ENCODE measurements at regions not wholly inside any gene's neighbourhood (a gene's known extent, or its start where the extent isn't known, plus 50 kb on each side); places are given as distances from the start of the nearest gene placed in this dataset.

GRCh38 chrX:20350596-20350995, 83.9 kb upstream of the RPS6KA3 start:
- TF ChIP-seq EZH2phosphoT487 (IDR thresholded peaks at IDR 0.05; ENCODE audit: borderline replicate concordance, low read depth, low read length) (no peak), CTCF (conservative IDR thresholded peaks at IDR 0.05; ENCODE audit: low read length) (no peak)
- Histone ChIP-seq H3K4me2 (ENCODE audit: low read length) (no peak overlapping the region), H3K9me2 (ENCODE audit: insufficient read depth, low read length) (no peaks in the 10 kb centered on the region), H3K4me1 (ENCODE audit: insufficient read depth, low read length, poor library complexity, severe bottlenecking) (no peaks in the 10 kb centered on the region), H3K27ac (ENCODE audit: low read depth, low read length, poor library complexity, severe bottlenecking) (no peak overlapping the region), H4K20me1 (ENCODE audit: insufficient read depth, low read length) (no peaks in the 10 kb centered on the region), H3K9me3 (ENCODE audit: low read length) (no peaks in the 10 kb centered on the region), H3K36me3 (ENCODE audit: insufficient read depth, low read length) (no peaks in the 10 kb centered on the region), H3K4me3 (ENCODE audit: low read depth, low read length, poor library complexity, severe bottlenecking) (no peak overlapping the region), H2AFZ (ENCODE audit: low read length) (no peak overlapping the region), H3K79me2 (ENCODE audit: insufficient read depth, low read depth, low read length) (no peaks in the 10 kb centered on the region)
- CTCF ChIA-PET (ENCODE audit: unreplicated experiment): no interaction called here
- BruUV-seq (replicated peaks): no TSS peak
- DNase-seq (ENCODE audit: low spot score): no peak
- POLR2A ChIA-PET: no interaction called here
- intact Hi-C loops (cut with micrococcal nuclease; ENCODE audit: unreplicated experiment): no loop called here

GRCh38 chrX:20348139-20348538, 81.4 kb upstream of the RPS6KA3 start:
- no peaks in the 10 kb centered on the region for H3K79me2 ChIP-seq (ENCODE audit: insufficient read depth, low read depth, low read length)
- no peak overlapping the region for H3K27ac ChIP-seq (ENCODE audit: low read depth, low read length, poor library complexity, severe bottlenecking)
- H3K4me2 ChIP-seq (ENCODE audit: low read length): no peak overlapping the region
- CTCF ChIA-PET (ENCODE audit: unreplicated experiment): no interaction called here
- no peaks in the 10 kb centered on the region for H4K20me1 ChIP-seq (ENCODE audit: insufficient read depth, low read length)
- no peaks in the 10 kb centered on the region for H3K36me3 ChIP-seq (ENCODE audit: insufficient read depth, low read length)
- no peak overlapping the region for H3K4me3 ChIP-seq (ENCODE audit: low read depth, low read length, poor library complexity, severe bottlenecking)
- TF ChIP-seq CTCF (conservative IDR thresholded peaks at IDR 0.05; ENCODE audit: low read length) (no peak), EZH2phosphoT487 (IDR thresholded peaks at IDR 0.05; ENCODE audit: borderline replicate concordance, low read depth, low read length) (no peak)
- no TSS peak for BruUV-seq (replicated peaks)
- no peak overlapping the region for H2AFZ ChIP-seq (ENCODE audit: low read length)
- no peak for DNase-seq (ENCODE audit: low spot score)
- intact Hi-C loops (cut with micrococcal nuclease; ENCODE audit: unreplicated experiment): no loop called here
- H3K4me1 ChIP-seq (ENCODE audit: insufficient read depth, low read length, poor library complexity, severe bottlenecking): no peaks in the 10 kb centered on the region
- POLR2A ChIA-PET: no interaction called here
- H3K9me3 ChIP-seq (ENCODE audit: low read length): no peaks in the 10 kb centered on the region
- no peaks in the 10 kb centered on the region for H3K9me2 ChIP-seq (ENCODE audit: insufficient read depth, low read length)

GRCh38 chrX:20347481-20347880, 80.8 kb upstream of the RPS6KA3 start:
- intact Hi-C loops (cut with micrococcal nuclease; ENCODE audit: unreplicated experiment): no loop called here
- H3K4me1 ChIP-seq (ENCODE audit: insufficient read depth, low read length, poor library complexity, severe bottlenecking): no peaks in the 10 kb centered on the region
- no peak overlapping the region for H3K27ac ChIP-seq (ENCODE audit: low read depth, low read length, poor library complexity, severe bottlenecking)
- H4K20me1 ChIP-seq (ENCODE audit: insufficient read depth, low read length): no peaks in the 10 kb centered on the region
- no peak overlapping the region for H2AFZ ChIP-seq (ENCODE audit: low read length)
- ChIA-PET CTCF (ENCODE audit: unreplicated experiment) (no interaction called here), POLR2A (no interaction called here)
- no peak overlapping the region for H3K4me2 ChIP-seq (ENCODE audit: low read length)
- H3K9me3 ChIP-seq (ENCODE audit: low read length): no peaks in the 10 kb centered on the region
- no peaks in the 10 kb centered on the region for H3K36me3 ChIP-seq (ENCODE audit: insufficient read depth, low read length)
- no peak for DNase-seq (ENCODE audit: low spot score)
- no peaks in the 10 kb centered on the region for H3K9me2 ChIP-seq (ENCODE audit: insufficient read depth, low read length)
- TF ChIP-seq CTCF (conservative IDR thresholded peaks at IDR 0.05; ENCODE audit: low read length): no peak
- no peak for TF ChIP-seq EZH2phosphoT487 (IDR thresholded peaks at IDR 0.05; ENCODE audit: borderline replicate concordance, low read depth, low read length)
- no peaks in the 10 kb centered on the region for H3K79me2 ChIP-seq (ENCODE audit: insufficient read depth, low read depth, low read length)
- no TSS peak for BruUV-seq (replicated peaks)
- no peak overlapping the region for H3K4me3 ChIP-seq (ENCODE audit: low read depth, low read length, poor library complexity, severe bottlenecking)
